GM10266 (cell line): ENCODE measurements at regions not wholly inside any gene's neighbourhood (a gene's known extent, or its start where the extent isn't known, plus 50 kb on each side); places are given as distances from the start of the nearest gene placed in this dataset.

Experiments used
- DNase-seq: peaks from one replicate; pipeline ENCODE4 v3.0.0; 2012; ENCODE audit errors: extremely low spot score
- TF ChIP-seq, protein P1 (sequence below): IDR thresholded peaks from 2 replicates; pipeline ENCODE4 v1.5.1; 2012; ENCODE audit warnings: mild to moderate bottlenecking, low read depth; ENCODE audit not compliant: control insufficient read depth, insufficient read depth; ENCODE audit errors: missing control alignments

DNA sequence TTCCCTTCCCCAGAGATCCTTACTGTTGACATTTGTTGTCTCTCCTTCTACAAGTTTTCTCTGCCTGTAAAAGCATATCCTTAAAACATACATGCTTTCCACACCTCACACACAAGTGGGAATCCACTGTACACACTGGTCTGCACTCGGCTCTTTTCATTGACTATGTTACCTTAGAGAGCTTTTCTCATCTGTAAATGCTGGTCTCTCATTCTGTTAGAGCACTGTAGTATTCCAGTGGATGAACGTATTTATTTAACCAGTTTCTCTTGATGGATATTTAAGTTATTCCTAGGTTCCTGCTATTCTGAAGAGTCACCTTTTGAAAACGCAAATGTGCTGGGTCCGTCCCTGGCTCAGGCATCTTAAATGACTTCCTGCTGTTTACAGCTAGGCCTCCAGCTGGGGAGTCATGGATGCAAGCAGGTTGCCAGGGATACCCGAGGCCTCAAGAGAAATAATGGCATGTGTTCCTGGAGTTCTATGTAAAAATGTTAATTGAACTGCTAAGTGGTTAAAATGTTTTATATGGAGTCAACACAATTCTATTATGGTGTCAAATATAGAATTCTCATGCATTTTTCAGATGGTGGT lies 61.1 kb upstream of the TGM3 start:
- DNase-seq: no peak
- TF ChIP-seq, protein P1, sequence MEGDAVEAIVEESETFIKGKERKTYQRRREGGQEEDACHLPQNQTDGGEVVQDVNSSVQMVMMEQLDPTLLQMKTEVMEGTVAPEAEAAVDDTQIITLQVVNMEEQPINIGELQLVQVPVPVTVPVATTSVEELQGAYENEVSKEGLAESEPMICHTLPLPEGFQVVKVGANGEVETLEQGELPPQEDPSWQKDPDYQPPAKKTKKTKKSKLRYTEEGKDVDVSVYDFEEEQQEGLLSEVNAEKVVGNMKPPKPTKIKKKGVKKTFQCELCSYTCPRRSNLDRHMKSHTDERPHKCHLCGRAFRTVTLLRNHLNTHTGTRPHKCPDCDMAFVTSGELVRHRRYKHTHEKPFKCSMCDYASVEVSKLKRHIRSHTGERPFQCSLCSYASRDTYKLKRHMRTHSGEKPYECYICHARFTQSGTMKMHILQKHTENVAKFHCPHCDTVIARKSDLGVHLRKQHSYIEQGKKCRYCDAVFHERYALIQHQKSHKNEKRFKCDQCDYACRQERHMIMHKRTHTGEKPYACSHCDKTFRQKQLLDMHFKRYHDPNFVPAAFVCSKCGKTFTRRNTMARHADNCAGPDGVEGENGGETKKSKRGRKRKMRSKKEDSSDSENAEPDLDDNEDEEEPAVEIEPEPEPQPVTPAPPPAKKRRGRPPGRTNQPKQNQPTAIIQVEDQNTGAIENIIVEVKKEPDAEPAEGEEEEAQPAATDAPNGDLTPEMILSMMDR: no peak

DNA sequence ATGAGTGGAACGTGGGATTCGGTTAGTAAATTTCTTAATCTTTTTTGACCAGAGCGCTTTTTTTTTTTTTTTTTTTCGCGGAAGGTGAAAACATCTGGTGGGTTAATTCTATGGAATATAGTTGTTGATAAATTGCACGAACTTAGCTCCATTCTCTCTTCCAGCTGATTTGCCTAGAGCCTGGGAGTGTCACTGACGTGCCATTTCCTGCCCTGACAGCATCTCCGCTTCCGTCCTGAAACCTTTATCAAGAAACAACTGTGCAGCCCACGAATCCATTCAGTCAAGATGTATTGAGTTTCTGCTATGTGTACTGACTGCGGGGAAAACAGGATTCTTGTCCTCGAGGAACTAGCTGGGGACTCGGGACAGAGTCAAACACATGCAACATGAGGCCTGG lies 59.5 kb upstream of the TGM3 start:
- TF ChIP-seq, protein P1: no peak
- no peak for DNase-seq

DNA sequence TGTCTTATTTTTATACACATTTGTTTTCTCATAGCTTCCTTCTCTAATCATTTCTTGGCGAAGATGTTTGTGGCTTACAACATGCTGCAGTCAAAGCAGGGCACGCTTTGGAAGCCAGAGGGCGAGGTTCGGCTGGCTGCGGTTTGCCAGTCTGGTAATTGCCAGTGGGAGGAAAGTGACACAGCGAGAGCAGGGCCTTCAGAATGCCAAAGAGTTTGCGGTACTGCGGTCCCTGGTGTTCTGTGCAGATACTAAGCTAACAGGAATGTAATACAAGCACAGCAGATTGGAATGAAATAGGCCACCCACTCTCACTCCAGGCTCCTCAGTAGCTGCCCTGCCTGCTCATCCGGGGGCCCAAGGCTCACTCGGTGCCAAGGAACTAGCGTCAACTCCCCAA lies 58.7 kb upstream of the TGM3 start:
- no peak for DNase-seq
- TF ChIP-seq, protein P1: no peak

DNA sequence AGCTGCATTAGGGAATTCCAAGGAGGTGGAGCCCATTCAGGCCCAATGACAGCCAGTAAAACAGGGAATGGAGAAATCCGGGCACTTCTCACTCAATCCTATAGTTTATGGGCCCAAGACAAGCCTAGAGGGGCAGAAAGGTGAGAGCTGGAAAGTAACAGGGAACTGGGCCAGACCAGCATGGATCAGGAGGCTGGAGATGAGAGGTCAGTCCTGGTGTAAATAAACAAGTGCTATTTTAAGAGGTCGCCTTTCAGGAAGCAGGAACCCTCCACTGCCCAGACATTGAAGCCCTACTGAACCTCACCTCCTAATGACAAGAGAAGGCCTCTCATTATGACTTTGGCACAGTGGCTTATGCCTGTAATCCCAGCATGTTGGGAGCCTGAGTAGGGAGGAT lies 57.2 kb upstream of the TGM3 start:
- no peak for DNase-seq
- TF ChIP-seq, protein P1: no peak

DNA sequence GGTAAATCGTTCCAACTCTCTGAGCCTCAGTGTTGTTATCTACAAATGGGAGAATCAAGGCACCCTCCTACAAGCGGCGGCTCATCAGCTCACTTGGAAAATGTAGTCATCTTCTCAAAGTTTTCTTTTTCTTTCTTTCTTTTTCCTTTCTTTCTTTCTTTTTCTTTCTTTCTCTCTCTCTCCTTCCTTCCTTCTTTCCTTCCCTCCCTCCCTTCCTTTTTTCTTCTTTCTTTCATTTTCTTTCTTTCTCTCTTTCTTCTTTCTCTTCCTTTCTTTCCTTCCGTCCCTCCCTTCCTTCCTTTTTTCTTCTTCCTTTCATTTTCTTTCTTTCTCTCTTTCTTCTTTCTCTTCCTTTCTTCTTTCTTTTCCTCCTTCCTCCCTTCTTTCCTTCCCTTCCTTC lies 55.0 kb upstream of the TGM3 start:
- TF ChIP-seq, protein P1: no peak
- no peak for DNase-seq

DNA sequence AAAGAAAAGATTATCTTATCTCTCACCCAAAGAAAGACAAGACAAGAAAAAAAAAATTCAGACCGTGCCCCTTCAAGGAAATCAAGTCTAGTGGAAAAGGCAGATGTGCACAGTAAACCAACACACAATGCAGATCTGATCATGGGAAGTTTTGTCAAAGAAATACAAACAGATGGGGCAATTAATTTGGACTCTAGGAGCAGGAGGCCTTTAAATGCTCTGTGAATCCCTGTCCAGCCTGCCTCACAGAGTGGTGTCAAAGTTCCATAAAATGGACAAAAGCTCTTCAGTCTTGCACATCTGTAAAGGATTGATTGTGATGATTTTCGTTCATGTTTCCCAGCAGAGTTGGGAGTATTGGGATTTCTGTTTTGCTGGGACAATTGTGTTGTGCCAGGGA lies 53.1 kb upstream of the TGM3 start:
- DNase-seq: no peak
- TF ChIP-seq, protein P1: no peak

DNA sequence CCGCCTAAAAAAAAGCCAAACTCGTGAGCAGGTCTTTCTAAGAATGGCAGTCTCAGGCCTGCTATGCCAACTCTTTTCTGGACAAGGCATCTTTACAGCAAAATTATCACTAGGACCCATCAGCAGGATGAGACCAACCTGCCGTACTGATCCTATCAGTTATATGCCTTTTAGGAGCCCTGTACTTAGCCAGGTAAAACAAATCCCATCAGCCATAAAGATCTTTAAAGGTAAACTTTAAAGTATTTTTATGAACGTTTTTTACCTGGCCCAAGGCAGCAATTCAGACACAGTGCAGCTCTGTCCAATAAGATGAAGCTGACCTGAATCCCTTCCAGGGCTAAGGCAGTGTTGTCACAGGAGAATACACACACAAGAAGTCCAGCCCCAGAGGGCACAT lies 51.3 kb upstream of the TGM3 start:
- DNase-seq: no peak

More for the DNA sequence above, 51.3 kb upstream of the TGM3 start:
- TF ChIP-seq, protein P1: no peak
